ENCODE measurements at regions not wholly inside any gene's neighbourhood (a gene's known extent, or its start where the extent isn't known, plus 50 kb on each side); places are given as distances from the start of the nearest gene placed in this dataset.

GRCh38 chr16:52113533-52114183, 433.3 kb downstream of the TOX3 start:
- H4K5ac ChIP-seq (ENCODE audit: low read depth, low read length): no peak overlapping the region
- H3K9me3 ChIP-seq (ENCODE audit: control insufficient read depth, insufficient read depth, low read length): no peaks in the 10 kb centered on the region
- H3K9ac ChIP-seq (ENCODE audit: low read depth, low read length): no peak overlapping the region
- H3K23ac ChIP-seq (ENCODE audit: low read depth, low read length): no peak overlapping the region
- ATAC-seq (ENCODE audit: low read depth) (no peak), DNase-seq (no peak)
- WGBS, 2 experiments (ENCODE audit: extremely low coverage in 2 of 2, insufficient read length in 1 of 2): no CpG with 5 or more reads among the region's 2 CpGs
- intact Hi-C loops (cut with micrococcal nuclease) (no loop called here), in situ Hi-C loops (cut with MboI; ENCODE audit: low sequenced_read_pairs) (no loop called here), dilution Hi-C loops (cut with HindIII; ENCODE audit: low sequenced_read_pairs, unreplicated experiment) (no loop called here)
- no peak overlapping the region for H3K4me2 ChIP-seq (ENCODE audit: low read depth, low read length)
- H2BK20ac ChIP-seq (ENCODE audit: low read depth, low read length): no peak overlapping the region
- no peak overlapping the region for H2AK9ac ChIP-seq (replicated peaks; ENCODE audit: low read depth, low read length, poor library complexity)
- H3K36me3 ChIP-seq (ENCODE audit: control insufficient read depth, insufficient read depth, low read length): no peaks in the 10 kb centered on the region
- TF ChIP-seq CHD1 (IDR thresholded peaks at IDR 0.05; ENCODE audit: low read depth, low read length) (no peak), RAD21 (IDR thresholded peaks at IDR 0.05; ENCODE audit: low read length) (no peak), RCOR1 (IDR thresholded peaks at IDR 0.05; ENCODE audit: insufficient replicate concordance, low read length) (no peak), RFX5 (IDR thresholded peaks at IDR 0.05; ENCODE audit: low read depth, low read length) (no peak), MXI1 (IDR thresholded peaks at IDR 0.05; ENCODE audit: borderline replicate concordance, low read depth, low read length) (no peak), BHLHE40 (IDR thresholded peaks at IDR 0.05; ENCODE audit: low read depth, low read length) (no peak), ELK1 (IDR thresholded peaks at IDR 0.05; ENCODE audit: borderline replicate concordance, low read depth, low read length) (no peak), POLR2A (IDR thresholded peaks at IDR 0.05; ENCODE audit: low read depth, low read length) (no peak), MAZ (IDR thresholded peaks at IDR 0.05; ENCODE audit: borderline replicate concordance, low read depth, low read length) (no peak), NFE2L2 (IDR thresholded peaks at IDR 0.05; ENCODE audit: low read depth, low read length) (no peak), CEBPB (IDR thresholded peaks at IDR 0.05; ENCODE audit: low read depth, low read length) (no peak), MAFK (IDR thresholded peaks at IDR 0.05; ENCODE audit: low read depth, low read length) (no peak), SMC3 (IDR thresholded peaks at IDR 0.05; ENCODE audit: low read depth, low read length) (no peak), FOS (IDR thresholded peaks at IDR 0.05; ENCODE audit: low read depth, low read length) (no peak)
- TF ChIP-seq, protein P1, sequence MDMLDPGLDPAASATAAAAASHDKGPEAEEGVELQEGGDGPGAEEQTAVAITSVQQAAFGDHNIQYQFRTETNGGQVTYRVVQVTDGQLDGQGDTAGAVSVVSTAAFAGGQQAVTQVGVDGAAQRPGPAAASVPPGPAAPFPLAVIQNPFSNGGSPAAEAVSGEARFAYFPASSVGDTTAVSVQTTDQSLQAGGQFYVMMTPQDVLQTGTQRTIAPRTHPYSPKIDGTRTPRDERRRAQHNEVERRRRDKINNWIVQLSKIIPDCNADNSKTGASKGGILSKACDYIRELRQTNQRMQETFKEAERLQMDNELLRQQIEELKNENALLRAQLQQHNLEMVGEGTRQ (IDR thresholded peaks at IDR 0.05; ENCODE audit: low read depth, low read length): no peak
- TF ChIP-seq, protein P2, sequence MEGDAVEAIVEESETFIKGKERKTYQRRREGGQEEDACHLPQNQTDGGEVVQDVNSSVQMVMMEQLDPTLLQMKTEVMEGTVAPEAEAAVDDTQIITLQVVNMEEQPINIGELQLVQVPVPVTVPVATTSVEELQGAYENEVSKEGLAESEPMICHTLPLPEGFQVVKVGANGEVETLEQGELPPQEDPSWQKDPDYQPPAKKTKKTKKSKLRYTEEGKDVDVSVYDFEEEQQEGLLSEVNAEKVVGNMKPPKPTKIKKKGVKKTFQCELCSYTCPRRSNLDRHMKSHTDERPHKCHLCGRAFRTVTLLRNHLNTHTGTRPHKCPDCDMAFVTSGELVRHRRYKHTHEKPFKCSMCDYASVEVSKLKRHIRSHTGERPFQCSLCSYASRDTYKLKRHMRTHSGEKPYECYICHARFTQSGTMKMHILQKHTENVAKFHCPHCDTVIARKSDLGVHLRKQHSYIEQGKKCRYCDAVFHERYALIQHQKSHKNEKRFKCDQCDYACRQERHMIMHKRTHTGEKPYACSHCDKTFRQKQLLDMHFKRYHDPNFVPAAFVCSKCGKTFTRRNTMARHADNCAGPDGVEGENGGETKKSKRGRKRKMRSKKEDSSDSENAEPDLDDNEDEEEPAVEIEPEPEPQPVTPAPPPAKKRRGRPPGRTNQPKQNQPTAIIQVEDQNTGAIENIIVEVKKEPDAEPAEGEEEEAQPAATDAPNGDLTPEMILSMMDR (conservative IDR thresholded peaks at IDR 0.05; ENCODE audit: low read depth, low read length): no peak
- no peaks in the 10 kb centered on the region for H3K4me1 ChIP-seq (ENCODE audit: control insufficient read depth, insufficient read depth, low read length)
- no peaks in the 10 kb centered on the region for H4K20me1 ChIP-seq (ENCODE audit: insufficient read depth, low read length)
- H2AFZ ChIP-seq (replicated peaks; ENCODE audit: low read length, poor library complexity): no peak overlapping the region
- H2BK5ac ChIP-seq (ENCODE audit: low read depth, low read length, poor library complexity, severe bottlenecking): no peak overlapping the region
- no peak overlapping the region for H3K14ac ChIP-seq (replicated peaks; ENCODE audit: low read depth, low read length)
- H3K4me3 ChIP-seq (ENCODE audit: insufficient read depth, low read depth, low read length): no peak overlapping the region
- H2BK120ac ChIP-seq (ENCODE audit: low read depth, low read length): no peak overlapping the region
- H3K79me1 ChIP-seq (ENCODE audit: low read depth in 1 of 2, low read length in 2 of 2): no peaks in the 10 kb centered on the region
- H4K8ac ChIP-seq (ENCODE audit: low read depth in 2 of 2, low read length in 2 of 2): no peak overlapping the region
- H3K27ac ChIP-seq (ENCODE audit: insufficient read depth, low read length): no peak overlapping the region
- H3K18ac ChIP-seq (ENCODE audit: low read depth, low read length): no peak overlapping the region
- no peak overlapping the region for H3K4ac ChIP-seq (ENCODE audit: low read depth, low read length)
- no peaks in the 10 kb centered on the region for H3K9me1 ChIP-seq (ENCODE audit: insufficient read depth, low read length)
- no peak overlapping the region for H2AK5ac ChIP-seq (ENCODE audit: low read depth, low read length)
- H3K56ac ChIP-seq (ENCODE audit: extremely low read depth, insufficient read depth, low read length): no peak overlapping the region
- ChIA-PET CTCF (no interaction called here), POLR2A (ENCODE audit: unreplicated experiment) (no interaction called here)
- no peak overlapping the region for H4K91ac ChIP-seq (ENCODE audit: insufficient read depth, low read depth, low read length)
- no peak overlapping the region for H2BK15ac ChIP-seq (ENCODE audit: low read depth, low read length)
- H3K27me3 ChIP-seq (ENCODE audit: control insufficient read depth, insufficient read depth, low read length): no peaks in the 10 kb centered on the region
- no TSS peak for BruUV-seq (replicated peaks)

Data from IMR-90 (cell line).